Smooth muscle cell (in vitro differentiated cells): ENCODE measurements at regions not wholly inside any gene's neighbourhood (a gene's known extent, or its start where the extent isn't known, plus 50 kb on each side); places are given as distances from the start of the nearest gene placed in this dataset.

Experiments used
- DNase-seq: peaks from one replicate; lab custom pipeline; 2025; ENCODE audit not compliant: unreplicated experiment; lab: John Stamatoyannopoulos, UW
- H2AFZ ChIP-seq: fragments of 200-600 bp; sonication (generic); 2 replicates; pipeline ENCODE4 v1.6.0; 2016; ENCODE audit warnings: antibody characterized with exemption, low read depth, mild to moderate bottlenecking
- H3F3A ChIP-seq: fragments of 200-600 bp; sonication (generic); 2 replicates; pipeline ENCODE4 v1.6.0; 2017; ENCODE audit warnings: antibody characterized with exemption, low read depth
- H3K27ac ChIP-seq: fragments of 200-600 bp; sonication (generic); 2 replicates; pipeline ENCODE4 v1.5.1; 2016; ENCODE audit warnings: low read depth, mild to moderate bottlenecking
- H3K27me3 ChIP-seq: fragments of 200-600 bp; sonication (generic); 2 replicates; pipeline ENCODE4 v1.6.1; 2016; ENCODE audit warnings: low read depth, mild to moderate bottlenecking
- H3K36me3 ChIP-seq: fragments of 200-600 bp; sonication (generic); 2 replicates; pipeline ENCODE4 v1.5.1; 2016; ENCODE audit warnings: low read depth
- H3K4me1 ChIP-seq: fragments of 200-600 bp; sonication (generic); 2 replicates; pipeline ENCODE4 v1.5.1; 2016; ENCODE audit warnings: low read depth
- H3K4me2 ChIP-seq: fragments of 200-600 bp; sonication (generic); 2 replicates; pipeline ENCODE4 v1.6.0; 2016; ENCODE audit warnings: mild to moderate bottlenecking
- H3K4me3 ChIP-seq: fragments of 200-600 bp; sonication (generic); 2 replicates; pipeline ENCODE4 v1.5.1; 2016; ENCODE audit warnings: mild to moderate bottlenecking
- H3K79me2 ChIP-seq: fragments of 200-600 bp; sonication (generic); 2 replicates; pipeline ENCODE4 v1.6.0; 2016; ENCODE audit warnings: low read depth, mild to moderate bottlenecking
- H3K9ac ChIP-seq: fragments of 200-600 bp; sonication (generic); 2 replicates; pipeline ENCODE4 v1.6.0; 2016; ENCODE audit warnings: low read depth
- H3K9me3 ChIP-seq: fragments of 200-600 bp; sonication (generic); replicated peaks from 2 replicates; pipeline ENCODE4 v1.5.1; 2016; ENCODE audit warnings: low read depth
- H4K20me1 ChIP-seq: fragments of 200-600 bp; sonication (generic); 2 replicates; pipeline ENCODE4 v1.6.0; 2016; ENCODE audit warnings: low read depth
- CTCF ChIP-seq: fragments of 200-600 bp; sonication (generic); IDR thresholded peaks from 2 replicates; pipeline ENCODE4 v1.5.1; 2017; ENCODE audit warnings: borderline replicate concordance, mild to moderate bottlenecking, antibody characterized with exemption; ENCODE audit not compliant: insufficient read depth, poor library complexity, severe bottlenecking
- WGBS: methylation state at CpG from one replicate; pipeline ENCODE4 v1.1.7; 2016; ENCODE audit warnings: low lambda C conversion rate; 5-methylcytosine and 5-hydroxymethylcytosine counted together

- 89% methylated on average over 4 of the region's 4 CpGs for WGBS
- no peaks in the 10 kb centered on the region for H3K27me3 ChIP-seq
- no peak for TF ChIP-seq CTCF
Measured at GRCh38 chr11:115698243-115698642, 194.0 kb upstream of the CADM1 start.

GRCh38 chr11:115696563-115696962 is 192.3 kb upstream of the CADM1 start:
- H3K9ac ChIP-seq, result no peak overlapping the region
- H3K79me2 ChIP-seq, result no peaks in the 10 kb centered on the region
- H2AFZ ChIP-seq, result no peak overlapping the region
- no peak overlapping the region for H3K27ac ChIP-seq
- H3K4me3 ChIP-seq, result no peak overlapping the region
- H3K36me3 ChIP-seq, result no peaks in the 10 kb centered on the region
- WGBS, result 81% methylated on average over 4 of the region's 4 CpGs
- H4K20me1 ChIP-seq, result no peaks in the 10 kb centered on the region
- peaks cover 22% of the 10 kb centered on the region for H3K4me1 ChIP-seq
- no peaks in the 10 kb centered on the region for H3F3A ChIP-seq
- no peak overlapping the region for H3K4me2 ChIP-seq
- no peaks in the 10 kb centered on the region for H3K9me3 ChIP-seq
- no peaks in the 10 kb centered on the region for H3K27me3 ChIP-seq
- no peak for TF ChIP-seq CTCF
- no peak for DNase-seq

More at GRCh38 chr11:115698243-115698642, 194.0 kb upstream of the CADM1 start:
- H3K4me1 ChIP-seq, result peaks cover 22% of the 10 kb centered on the region
- no peaks in the 10 kb centered on the region for H3F3A ChIP-seq
- H3K79me2 ChIP-seq, result no peaks in the 10 kb centered on the region
- no peak overlapping the region for H3K9ac ChIP-seq
- H2AFZ ChIP-seq, result no peak overlapping the region
- H3K4me3 ChIP-seq, result no peak overlapping the region
- H3K36me3 ChIP-seq, result no peaks in the 10 kb centered on the region
- no peak overlapping the region for H3K4me2 ChIP-seq
- no peaks in the 10 kb centered on the region for H3K9me3 ChIP-seq
- H4K20me1 ChIP-seq, result no peaks in the 10 kb centered on the region
- no peak for DNase-seq
- H3K27ac ChIP-seq, result no peak overlapping the region

GRCh38 chr11:115695677-115696364 is 191.6 kb upstream of the CADM1 start:
- Histone ChIP-seq H3K9ac (no peak overlapping the region), H3K9me3 (no peaks in the 10 kb centered on the region), H3K4me2 (no peak overlapping the region), H3K79me2 (no peaks in the 10 kb centered on the region), H3F3A (no peaks in the 10 kb centered on the region), H2AFZ (no peak overlapping the region), H3K4me1 (peaks cover 22% of the 10 kb centered on the region), H3K27me3 (no peaks in the 10 kb centered on the region), H3K4me3 (no peak overlapping the region), H3K27ac (no peak overlapping the region), H4K20me1 (no peaks in the 10 kb centered on the region), H3K36me3 (no peaks in the 10 kb centered on the region)
- TF ChIP-seq CTCF, result no peak
- WGBS, result 65% methylated on average over 5 of the region's 5 CpGs
- no peak for DNase-seq

GRCh38 chr11:115693002-115693401 is 188.8 kb upstream of the CADM1 start:
- Histone ChIP-seq H3K27me3 (peaks cover 9% of the 10 kb centered on the region), H3K9ac (no peak overlapping the region), H3K79me2 (no peaks in the 10 kb centered on the region), H3K4me3 (no peak overlapping the region), H3K36me3 (no peaks in the 10 kb centered on the region), H3K27ac (no peak overlapping the region), H3K4me2 (no peak overlapping the region), H2AFZ (no peak overlapping the region), H3K4me1 (peaks cover 22% of the 10 kb centered on the region), H3F3A (no peaks in the 10 kb centered on the region), H4K20me1 (no peaks in the 10 kb centered on the region), H3K9me3 (no peaks in the 10 kb centered on the region)
- no peak for DNase-seq
- WGBS, result 80% methylated on average over 3 of the region's 3 CpGs
- TF ChIP-seq CTCF, result no peak
